ENCODE measurements at regions not wholly inside any gene's neighbourhood (a gene's known extent, or its start where the extent isn't known, plus 50 kb on each side); places are given as distances from the start of the nearest gene placed in this dataset.

DNA sequence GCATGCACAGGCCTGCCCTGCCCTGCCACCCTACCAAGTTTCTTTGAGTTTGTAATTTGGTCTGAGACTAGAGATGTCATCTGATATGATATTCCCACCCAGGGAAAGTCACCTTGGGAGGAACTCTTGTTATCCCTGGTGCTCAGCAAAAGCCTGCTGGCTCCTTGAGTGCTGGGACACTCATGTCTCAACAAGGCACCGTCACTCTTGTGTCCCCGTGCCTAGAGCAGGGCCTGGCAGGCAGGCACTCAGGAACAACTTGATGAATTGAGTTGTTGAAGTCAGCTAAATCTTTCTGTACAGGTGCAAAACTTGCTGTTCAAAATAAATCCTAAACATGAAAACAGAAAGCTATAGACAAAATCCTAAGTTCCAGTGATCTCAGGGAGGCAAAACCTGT is 345.4 kb downstream of the KCNRG start:
- Histone ChIP-seq H3K9me3 (ENCODE audit: control extremely low read depth in 1 of 3, control insufficient read depth in 2 of 3, insufficient read depth in 1 of 3, low read length in 2 of 3) (no peaks in the 10 kb centered on the region), H3K79me2 (ENCODE audit: control insufficient read depth, insufficient read depth, low read length) (no peaks in the 10 kb centered on the region), H3K4me2 (replicated peaks; ENCODE audit: low read depth, low read length, poor library complexity, severe bottlenecking) (no peak overlapping the region), H3K4me3 (ENCODE audit: control extremely low read depth in 1 of 5, extremely low read depth in 1 of 5, insufficient read depth in 1 of 5, low read depth in 2 of 5, low read length in 4 of 5) (no peak overlapping the region), H3K4me1 (ENCODE audit: control insufficient read depth in 2 of 2, insufficient read depth in 2 of 2, low read length in 2 of 2) (peaks cover 26 to 31% of the 10 kb centered on the region in 2 donors), H3K27me3 (replicated peaks in 1 of 4; ENCODE audit: control extremely low read depth in 1 of 4, control insufficient read depth in 3 of 4, insufficient read depth in 4 of 4, low read length in 3 of 4) (no peaks in the 10 kb centered on the region), H3K36me3 (replicated peaks in 1 of 2; ENCODE audit: control extremely low read depth in 1 of 2, control insufficient read depth in 1 of 2, extremely low read depth in 1 of 2, insufficient read depth in 2 of 2, low read length in 1 of 2) (no peaks in the 10 kb centered on the region), H2AFZ (ENCODE audit: insufficient read depth, low read depth, low read length, poor library complexity, severe bottlenecking) (no peak overlapping the region), H3K27ac (ENCODE audit: low read length in 2 of 2) (no peak overlapping the region), H3K9ac (ENCODE audit: low read length) (no peak overlapping the region), H4K20me1 (ENCODE audit: control insufficient read depth, insufficient read depth, low read length, poor library complexity, severe bottlenecking) (no peaks in the 10 kb centered on the region)
- intact Hi-C loops (cut with micrococcal nuclease), result loop anchor here (10.0 kb wide), 1 partner anchor 274 kb away; no protein-coding TSS in a partner anchor
- POLR2A ChIA-PET, result interaction anchor here (0.7 kb wide), 1 partner anchor 110 kb away, joined by 3 read pairs; no protein-coding TSS in a partner anchor
- CTCF ChIA-PET, result no interaction called here
- H3K9me3 Mint-ChIP-seq (ENCODE audit: insufficient read depth), result no peaks in the 10 kb centered on the region
- H3K4me3 Mint-ChIP-seq, result no peak overlapping the region
- H3K27me3 Mint-ChIP-seq, result no peaks in the 10 kb centered on the region
- no peak for TF ChIP-seq EZH2 (IDR thresholded peaks at IDR 0.05; ENCODE audit: borderline replicate concordance, insufficient read depth, low read depth, low read length, poor library complexity, severe bottlenecking)
- TF ChIP-seq CTCF (IDR thresholded peaks at IDR 0.05), result no peak
- DNase-seq, result no peak
- 100% methylated on average over 2 of the region's 2 CpGs for WGBS (ENCODE audit: insufficient coverage)
- H3K27ac Mint-ChIP-seq, result no peak overlapping the region
- peaks cover 43% of the 10 kb centered on the region for H3K4me1 Mint-ChIP-seq
- ATAC-seq (ENCODE audit: low read depth), result no peak

GRCh38 chr13:50361282-50361681 is 346.0 kb downstream of the KCNRG start:
- Histone ChIP-seq H3K4me1 (ENCODE audit: control insufficient read depth in 2 of 2, insufficient read depth in 2 of 2, low read length in 2 of 2) (peaks cover 22 to 33% of the 10 kb centered on the region in 2 donors), H3K9me3 (ENCODE audit: control extremely low read depth in 1 of 3, control insufficient read depth in 2 of 3, insufficient read depth in 1 of 3, low read length in 2 of 3) (no peaks in the 10 kb centered on the region), H3K36me3 (replicated peaks in 1 of 2; ENCODE audit: control extremely low read depth in 1 of 2, control insufficient read depth in 1 of 2, extremely low read depth in 1 of 2, insufficient read depth in 2 of 2, low read length in 1 of 2) (no peaks in the 10 kb centered on the region), H3K79me2 (ENCODE audit: control insufficient read depth, insufficient read depth, low read length) (no peaks in the 10 kb centered on the region), H3K4me2 (replicated peaks; ENCODE audit: low read depth, low read length, poor library complexity, severe bottlenecking) (peak overlapping the region; percentile 4), H3K9ac (ENCODE audit: low read length) (no peak overlapping the region), H4K20me1 (ENCODE audit: control insufficient read depth, insufficient read depth, low read length, poor library complexity, severe bottlenecking) (no peaks in the 10 kb centered on the region), H2AFZ (ENCODE audit: insufficient read depth, low read depth, low read length, poor library complexity, severe bottlenecking) (peak overlapping the region; percentile 18), H3K27me3 (replicated peaks in 1 of 4; ENCODE audit: control extremely low read depth in 1 of 4, control insufficient read depth in 3 of 4, insufficient read depth in 4 of 4, low read length in 3 of 4) (no peaks in the 10 kb centered on the region), H3K27ac (ENCODE audit: low read length in 2 of 2) (no peak overlapping the region), H3K4me3 (ENCODE audit: control extremely low read depth in 1 of 5, extremely low read depth in 1 of 5, insufficient read depth in 1 of 5, low read depth in 2 of 5, low read length in 4 of 5) (no peak overlapping the region)
- DNase-seq (no peak), ATAC-seq (ENCODE audit: low read depth) (no peak)
- no peaks in the 10 kb centered on the region for H3K9me3 Mint-ChIP-seq (ENCODE audit: insufficient read depth)
- TF ChIP-seq CTCF (IDR thresholded peaks at IDR 0.05), result no peak
- TF ChIP-seq EZH2 (IDR thresholded peaks at IDR 0.05; ENCODE audit: borderline replicate concordance, insufficient read depth, low read depth, low read length, poor library complexity, severe bottlenecking), result no peak
- no peaks in the 10 kb centered on the region for H3K27me3 Mint-ChIP-seq
- intact Hi-C loops (cut with micrococcal nuclease), result loop anchor here (10.0 kb wide), 1 partner anchor 274 kb away; no protein-coding TSS in a partner anchor
- CTCF ChIA-PET, result no interaction called here
- no peak overlapping the region for H3K27ac Mint-ChIP-seq
- POLR2A ChIA-PET, result interaction anchor here (0.7 kb wide), 1 partner anchor 111 kb away, joined by 3 read pairs; no protein-coding TSS in a partner anchor
- H3K4me1 Mint-ChIP-seq, result peaks cover 43% of the 10 kb centered on the region
- WGBS (ENCODE audit: insufficient coverage), result 92% methylated on average over 2 of the region's 3 CpGs
- H3K4me3 Mint-ChIP-seq, result no peak overlapping the region
